Choroid plexus epithelial cell (primary cell): ENCODE measurements at regions not wholly inside any gene's neighbourhood (a gene's known extent, or its start where the extent isn't known, plus 50 kb on each side); places are given as distances from the start of the nearest gene placed in this dataset.

Experiments used
- DNase-seq: peaks from one replicate; pipeline ENCODE4 v3.0.0-alpha.2; 2010; ENCODE audit warnings: low read depth
- H3K4me3 ChIP-seq: 2 replicates; pipeline ENCODE4 v1.5.1; 2011; ENCODE audit warnings: low read depth, mild to moderate bottlenecking, control low read depth, low read length, moderate library complexity
- TF ChIP-seq, protein P1 (sequence below): conservative IDR thresholded peaks from 2 replicates; pipeline ENCODE4 v1.5.1; 2011; ENCODE audit warnings: low read depth, mild to moderate bottlenecking, control low read depth, inconsistent platforms, low read length, moderate library complexity

DNA sequence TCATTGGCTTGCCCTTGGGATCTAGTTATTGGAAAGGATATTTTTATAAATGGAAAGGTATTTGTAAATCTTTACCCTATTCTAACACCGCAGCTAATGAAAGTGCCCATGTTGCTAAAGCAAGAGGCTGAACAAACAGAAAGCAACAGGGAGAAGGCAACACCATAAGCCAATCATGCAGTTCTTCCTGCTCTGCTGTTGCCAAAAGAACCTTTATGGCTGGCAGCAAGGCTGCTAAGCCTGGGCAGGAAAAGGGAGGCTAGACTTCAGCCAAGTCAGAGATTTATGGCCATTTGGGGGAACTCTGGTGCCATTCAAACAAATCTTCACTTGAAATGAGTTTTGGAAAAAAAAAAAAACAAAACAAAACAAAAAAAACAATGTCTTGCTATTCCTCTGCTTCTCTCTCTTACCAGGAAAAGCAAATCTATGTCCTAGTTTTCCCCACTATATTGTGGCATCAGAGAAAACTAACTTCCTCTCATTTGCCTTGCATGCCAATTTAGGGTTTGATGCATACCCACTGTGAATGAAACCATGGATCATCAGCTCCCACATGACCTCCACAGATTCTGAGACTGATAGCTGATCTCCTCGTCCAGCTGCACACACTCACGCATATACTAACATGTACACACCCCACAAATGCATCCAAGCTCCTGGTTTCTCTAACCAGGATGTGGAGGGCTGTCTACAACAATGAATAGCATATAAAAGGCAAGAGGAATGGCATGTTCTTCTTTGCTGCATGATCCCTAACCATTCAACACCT lies 179.3 kb downstream of the C1D start:
- DNase-seq = no peak
- H3K4me3 ChIP-seq = no peak overlapping the region
- TF ChIP-seq, protein P1, sequence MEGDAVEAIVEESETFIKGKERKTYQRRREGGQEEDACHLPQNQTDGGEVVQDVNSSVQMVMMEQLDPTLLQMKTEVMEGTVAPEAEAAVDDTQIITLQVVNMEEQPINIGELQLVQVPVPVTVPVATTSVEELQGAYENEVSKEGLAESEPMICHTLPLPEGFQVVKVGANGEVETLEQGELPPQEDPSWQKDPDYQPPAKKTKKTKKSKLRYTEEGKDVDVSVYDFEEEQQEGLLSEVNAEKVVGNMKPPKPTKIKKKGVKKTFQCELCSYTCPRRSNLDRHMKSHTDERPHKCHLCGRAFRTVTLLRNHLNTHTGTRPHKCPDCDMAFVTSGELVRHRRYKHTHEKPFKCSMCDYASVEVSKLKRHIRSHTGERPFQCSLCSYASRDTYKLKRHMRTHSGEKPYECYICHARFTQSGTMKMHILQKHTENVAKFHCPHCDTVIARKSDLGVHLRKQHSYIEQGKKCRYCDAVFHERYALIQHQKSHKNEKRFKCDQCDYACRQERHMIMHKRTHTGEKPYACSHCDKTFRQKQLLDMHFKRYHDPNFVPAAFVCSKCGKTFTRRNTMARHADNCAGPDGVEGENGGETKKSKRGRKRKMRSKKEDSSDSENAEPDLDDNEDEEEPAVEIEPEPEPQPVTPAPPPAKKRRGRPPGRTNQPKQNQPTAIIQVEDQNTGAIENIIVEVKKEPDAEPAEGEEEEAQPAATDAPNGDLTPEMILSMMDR = no peak

DNA sequence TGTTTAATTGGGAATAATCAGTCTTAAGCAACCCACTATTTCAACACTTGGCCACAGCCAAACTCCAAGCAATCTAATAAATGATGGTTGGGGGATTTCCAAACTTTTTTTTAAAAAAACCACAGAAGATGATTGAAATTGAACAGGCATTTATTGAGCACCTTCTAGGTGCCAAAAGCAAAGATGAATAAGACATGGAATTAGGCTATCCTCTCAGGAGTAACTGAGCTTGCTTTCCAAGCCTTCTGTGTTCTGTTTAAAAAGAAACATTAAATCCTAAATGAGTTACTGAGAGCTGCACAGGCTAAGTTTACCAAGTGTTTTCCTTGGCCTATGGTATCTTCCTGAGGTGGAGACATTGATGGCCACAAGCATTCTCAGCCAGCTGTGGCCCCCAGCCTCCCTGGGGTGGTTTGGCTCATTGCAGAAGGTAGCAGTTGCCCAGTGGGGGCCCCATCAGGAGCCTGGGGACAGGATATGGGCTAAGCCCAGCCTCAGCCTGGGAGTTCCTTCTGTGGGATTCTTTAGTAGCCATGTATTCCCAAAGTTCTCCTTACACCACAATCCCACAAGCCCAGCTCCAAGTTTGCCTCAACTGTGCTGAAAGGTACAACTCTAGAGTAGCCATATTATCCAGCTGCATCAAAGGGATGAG lies 174.3 kb downstream of the C1D start:
- TF ChIP-seq, protein P1 = no peak
- no peak overlapping the region for H3K4me3 ChIP-seq
- peak; percentile 4 for DNase-seq

DNA sequence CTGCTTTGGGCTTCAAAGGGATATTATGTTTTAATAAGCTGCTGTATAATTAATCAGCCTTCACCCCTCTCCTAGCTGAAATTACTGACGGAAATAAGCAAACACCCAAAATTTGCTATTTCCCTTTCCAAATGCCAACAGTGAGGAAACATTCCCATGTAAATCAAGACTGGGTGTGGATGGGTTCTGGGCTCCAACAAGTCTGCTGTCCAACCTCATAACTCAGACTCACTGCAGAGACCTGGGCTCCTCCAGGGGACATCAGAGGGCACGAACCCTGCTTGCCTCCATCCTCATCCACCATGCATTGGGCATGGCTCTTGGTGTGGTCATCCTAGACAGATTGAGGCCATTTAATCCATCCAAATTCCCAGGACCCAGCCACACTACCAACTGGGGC lies 173.7 kb downstream of the C1D start:
- H3K4me3 ChIP-seq = no peak overlapping the region

DNA sequence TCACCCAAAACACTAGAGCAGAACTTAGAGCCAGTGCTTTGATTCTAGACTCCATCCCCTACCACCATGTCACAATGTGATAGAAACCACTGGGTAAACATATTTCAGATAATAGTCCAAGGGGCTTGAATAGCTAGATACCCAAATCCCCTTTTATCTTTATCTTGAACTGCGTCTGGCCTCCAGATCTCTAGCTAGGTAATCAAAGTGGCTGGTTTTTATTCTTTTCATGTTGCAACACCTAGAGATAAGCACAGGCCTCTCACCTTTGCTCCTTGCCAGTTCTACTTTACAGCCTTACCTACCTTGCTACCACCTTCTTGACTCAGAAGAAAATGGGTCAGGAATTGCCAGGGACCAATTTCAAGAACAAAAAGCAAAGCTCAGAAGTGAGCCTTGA lies 171.2 kb downstream of the C1D start:
- TF ChIP-seq, protein P1 = no peak
- no peak overlapping the region for H3K4me3 ChIP-seq
- DNase-seq = no peak

More for the DNA sequence above, 173.7 kb downstream of the C1D start:
- no peak for DNase-seq
- TF ChIP-seq, protein P1 = no peak

DNA sequence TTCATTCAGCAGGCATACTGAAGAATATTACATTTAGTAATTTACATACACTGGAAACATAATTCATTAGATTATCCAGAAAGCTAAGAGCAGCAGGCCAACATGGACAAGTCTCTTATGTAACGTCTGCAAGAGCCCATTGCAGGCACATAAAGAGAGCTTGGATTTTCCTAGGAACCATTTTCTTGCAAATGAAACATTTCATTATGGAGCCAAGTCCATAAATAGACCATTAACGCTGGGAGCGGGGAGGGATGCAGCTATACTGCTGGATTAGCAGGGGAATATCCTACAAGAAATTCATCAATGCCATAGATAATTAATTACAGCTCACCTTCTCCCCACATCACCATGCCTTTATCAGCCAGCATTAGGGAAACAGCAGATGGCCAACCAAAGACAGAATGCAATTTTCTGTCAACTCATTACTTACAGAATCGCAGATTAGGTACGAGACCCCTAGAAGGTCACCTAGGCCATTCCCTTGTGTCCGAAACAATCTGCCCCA lies 170.4 kb downstream of the C1D start:
- H3K4me3 ChIP-seq = no peak overlapping the region
- TF ChIP-seq, protein P1 = no peak
- DNase-seq = no peak

DNA sequence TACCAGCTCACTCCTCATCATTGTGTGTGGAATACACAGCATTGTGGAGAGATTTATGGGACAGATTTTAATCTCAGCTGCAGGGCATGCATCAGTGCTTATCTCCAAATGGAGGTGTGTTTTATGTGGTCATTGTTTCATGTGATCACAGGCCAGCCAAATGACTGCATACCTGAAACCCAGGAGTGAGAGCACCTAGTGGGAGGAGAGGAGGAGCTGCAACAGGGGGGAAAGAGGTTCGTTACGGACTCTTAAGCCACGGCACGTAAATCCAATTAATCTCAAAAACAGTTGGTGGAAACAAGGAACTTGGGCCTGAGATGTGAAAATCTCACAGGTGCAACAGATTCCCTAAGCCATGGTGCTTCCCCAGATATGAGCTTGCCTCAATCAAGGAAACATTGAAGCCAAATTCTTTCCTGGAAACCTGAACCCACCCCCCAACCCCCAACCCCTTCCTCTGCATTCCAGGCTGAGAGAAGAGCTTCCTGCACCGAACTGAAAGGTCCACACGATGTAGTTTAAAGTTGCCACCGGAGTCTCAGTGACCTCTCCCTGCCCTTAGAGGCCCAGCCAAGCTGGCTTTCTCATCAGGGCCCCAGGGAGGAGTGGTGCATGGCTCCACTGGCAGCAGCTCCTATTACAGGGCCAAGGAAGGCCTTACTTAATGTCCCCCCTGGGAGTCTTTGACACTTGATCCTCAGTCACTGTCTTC lies 167.4 kb downstream of the C1D start:
- TF ChIP-seq, protein P1 = no peak
- DNase-seq = peak; percentile 3
- H3K4me3 ChIP-seq = no peak overlapping the region
